Astrocyte (in vitro differentiated cells and primary cell): ENCODE measurements at regions not wholly inside any gene's neighbourhood (a gene's known extent, or its start where the extent isn't known, plus 50 kb on each side); places are given as distances from the start of the nearest gene placed in this dataset.
"Not testable (repeated sequence)": the region's sequence is repeated elsewhere in the genome, so short reads cannot be mapped to it uniquely, and the experiment has no call there.

ENCODE experiments used
- DNase-seq: peaks from one replicate; pipeline ENCODE4 v3.0.0-alpha.2; 2010; ENCODE audit warnings: low read depth
- FAIRE-seq: peaks from 2 replicates; lab custom pipeline; 2011; peaks lifted over from hg19 to GRCh38; lab: Jason Lieb, UNC
- H2AFZ ChIP-seq: 2 replicates; pipeline ENCODE4 v1.6.0; 2012; ENCODE audit warnings: low read depth, low read length, inconsistent platforms
- H3K27ac ChIP-seq: 2 replicates; pipeline ENCODE4 v1.5.1; 2011; ENCODE audit warnings: low read depth, low read length, inconsistent platforms
- H3K27me3 ChIP-seq: 2 replicates; pipeline ENCODE4 v1.6.0; 2011; ENCODE audit warnings: low read length, inconsistent platforms; ENCODE audit not compliant: insufficient read depth
- H3K36me3 ChIP-seq: 2 replicates; pipeline ENCODE4 v1.5.1; 2011; ENCODE audit warnings: low read length, inconsistent platforms; ENCODE audit not compliant: insufficient read depth
- H3K4me1 ChIP-seq: 2 replicates; pipeline ENCODE4 v1.5.1; 2011; ENCODE audit warnings: low read length, inconsistent platforms; ENCODE audit not compliant: insufficient read depth
- H3K4me2 ChIP-seq: 2 replicates; pipeline ENCODE4 v1.6.0; 2012; ENCODE audit warnings: low read length, inconsistent platforms
- H3K4me3 ChIP-seq: 2 replicates; pipeline ENCODE4 v1.5.1; 2011; ENCODE audit warnings: low read depth, mild to moderate bottlenecking, low read length, inconsistent platforms; ENCODE audit not compliant: insufficient read depth
- H3K79me2 ChIP-seq: 2 replicates; pipeline ENCODE4 v1.6.0; 2012; ENCODE audit warnings: mild to moderate bottlenecking, low read length, inconsistent platforms; ENCODE audit not compliant: insufficient read depth
- H3K9ac ChIP-seq: 2 replicates; pipeline ENCODE4 v1.6.0; 2012; ENCODE audit warnings: mild to moderate bottlenecking, low read length, inconsistent platforms
- H3K9me3 ChIP-seq: 2 replicates; pipeline ENCODE4 v1.5.1; 2012; ENCODE audit warnings: low read depth, mild to moderate bottlenecking, low read length, inconsistent platforms; ENCODE audit not compliant: insufficient read depth
- H4K20me1 ChIP-seq: 2 replicates; pipeline ENCODE4 v1.6.0; 2012; ENCODE audit warnings: low read length, inconsistent platforms; ENCODE audit not compliant: insufficient read depth
- H3K27ac Mint-ChIP-seq: one replicate; pipeline ENCODE4 v1.8.0; 2021; ENCODE audit warnings: mild to moderate bottlenecking, mixed read lengths; ENCODE audit not compliant: unreplicated experiment
- H3K27me3 Mint-ChIP-seq: one replicate; pipeline ENCODE4 v1.8.0; 2021; ENCODE audit warnings: low read depth, mixed read lengths; ENCODE audit not compliant: unreplicated experiment
- H3K36me3 Mint-ChIP-seq: one replicate; pipeline ENCODE4 v1.8.0; 2021; ENCODE audit warnings: low read depth, mixed read lengths; ENCODE audit not compliant: unreplicated experiment
- H3K4me1 Mint-ChIP-seq: one replicate; pipeline ENCODE4 v1.8.0; 2021; ENCODE audit warnings: low read depth, mixed read lengths; ENCODE audit not compliant: unreplicated experiment
- H3K4me3 Mint-ChIP-seq: one replicate; pipeline ENCODE4 v1.8.0; 2021; ENCODE audit warnings: mild to moderate bottlenecking, moderate library complexity, mixed read lengths; ENCODE audit not compliant: unreplicated experiment
- H3K9me3 Mint-ChIP-seq: one replicate; pipeline ENCODE4 v1.8.0; 2021; ENCODE audit warnings: mild to moderate bottlenecking, mixed read lengths; ENCODE audit not compliant: unreplicated experiment

- not testable (repeated sequence) for H3K4me1 Mint-ChIP-seq, H3K27me3 ChIP-seq, H2AFZ ChIP-seq, H3K9ac ChIP-seq, H3K27me3 Mint-ChIP-seq, H3K4me2 ChIP-seq, H3K9me3 Mint-ChIP-seq, H3K36me3 ChIP-seq, H3K27ac ChIP-seq, H3K4me1 ChIP-seq, H4K20me1 ChIP-seq, H3K27ac Mint-ChIP-seq, DNase-seq, FAIRE-seq, H3K36me3 Mint-ChIP-seq, H3K9me3 ChIP-seq, H3K4me3 Mint-ChIP-seq, H3K79me2 ChIP-seq, H3K4me3 ChIP-seq
Measured at GRCh38 chr1:182631-183030, 268.8 kb downstream of the OR4F29 start.

GRCh38 chr1:181247-182216 is 269.9 kb downstream of the OR4F29 start:
- not testable (repeated sequence) for H3K4me3 ChIP-seq, H3K27me3 ChIP-seq, H3K9ac ChIP-seq, H3K4me3 Mint-ChIP-seq, H3K36me3 Mint-ChIP-seq, H3K27me3 Mint-ChIP-seq, H3K9me3 ChIP-seq, H3K4me1 Mint-ChIP-seq, FAIRE-seq, H3K4me2 ChIP-seq, H4K20me1 ChIP-seq, H2AFZ ChIP-seq, H3K27ac ChIP-seq, H3K9me3 Mint-ChIP-seq, H3K79me2 ChIP-seq, H3K4me1 ChIP-seq, H3K27ac Mint-ChIP-seq, H3K36me3 ChIP-seq
- DNase-seq = peak; percentile 47

GRCh38 chr1:180749-181205 is 270.7 kb downstream of the OR4F29 start:
- H3K9me3 ChIP-seq, H3K27me3 Mint-ChIP-seq, H2AFZ ChIP-seq, H3K4me1 ChIP-seq, H3K36me3 Mint-ChIP-seq, FAIRE-seq, H3K36me3 ChIP-seq, H3K9ac ChIP-seq, H3K9me3 Mint-ChIP-seq, DNase-seq, H4K20me1 ChIP-seq, H3K4me1 Mint-ChIP-seq, H3K27ac Mint-ChIP-seq, H3K27ac ChIP-seq, H3K27me3 ChIP-seq, H3K79me2 ChIP-seq, H3K4me2 ChIP-seq, H3K4me3 Mint-ChIP-seq, H3K4me3 ChIP-seq: not testable (repeated sequence)

- H3K36me3 ChIP-seq, H3K36me3 Mint-ChIP-seq, H3K4me1 Mint-ChIP-seq, H4K20me1 ChIP-seq, H3K27ac Mint-ChIP-seq, H3K27me3 ChIP-seq, H3K9ac ChIP-seq, DNase-seq, H3K4me3 Mint-ChIP-seq, H3K4me1 ChIP-seq, H3K4me3 ChIP-seq, H2AFZ ChIP-seq, H3K79me2 ChIP-seq, H3K27me3 Mint-ChIP-seq, H3K4me2 ChIP-seq, H3K27ac ChIP-seq, H3K9me3 ChIP-seq, FAIRE-seq, H3K9me3 Mint-ChIP-seq: not testable (repeated sequence)
Measured at GRCh38 chr1:138842-139241, 312.6 kb downstream of the OR4F29 start.

- H3K9me3 ChIP-seq, H3K9me3 Mint-ChIP-seq, H3K4me1 Mint-ChIP-seq, H3K27me3 ChIP-seq, H3K79me2 ChIP-seq, H3K4me3 Mint-ChIP-seq, H4K20me1 ChIP-seq, H3K4me2 ChIP-seq, H3K36me3 Mint-ChIP-seq, FAIRE-seq, H3K4me3 ChIP-seq, H3K9ac ChIP-seq, H2AFZ ChIP-seq, H3K27ac ChIP-seq, H3K27me3 Mint-ChIP-seq, H3K36me3 ChIP-seq, DNase-seq, H3K27ac Mint-ChIP-seq, H3K4me1 ChIP-seq: not testable (repeated sequence)
Measured at GRCh38 chr1:137664-138063, 313.8 kb downstream of the OR4F29 start.

- not testable (repeated sequence) for H4K20me1 ChIP-seq, H3K36me3 Mint-ChIP-seq, H3K27me3 Mint-ChIP-seq, FAIRE-seq, H3K27me3 ChIP-seq, DNase-seq, H3K79me2 ChIP-seq, H3K9ac ChIP-seq, H3K27ac ChIP-seq, H3K9me3 Mint-ChIP-seq, H3K27ac Mint-ChIP-seq, H3K4me1 ChIP-seq, H3K4me1 Mint-ChIP-seq, H3K4me3 Mint-ChIP-seq, H3K4me2 ChIP-seq, H3K9me3 ChIP-seq, H2AFZ ChIP-seq, H3K4me3 ChIP-seq, H3K36me3 ChIP-seq
Measured at GRCh38 chr1:136344-136932, 315.0 kb downstream of the OR4F29 start.
